ENCODE measurements at regions not wholly inside any gene's neighbourhood (a gene's known extent, or its start where the extent isn't known, plus 50 kb on each side); places are given as distances from the start of the nearest gene placed in this dataset.

- H3K36me3 ChIP-seq = no peaks in the 10 kb centered on the region
- H3K27me3 ChIP-seq (replicated peaks; ENCODE audit: insufficient read depth) = no peaks in the 10 kb centered on the region
- no peak overlapping the region for H3K27ac ChIP-seq
- intact Hi-C loops (cut with DNase I) = no loop called here
- H3K4me1 ChIP-seq (replicated peaks) = no peaks in the 10 kb centered on the region
- TF ChIP-seq POLR2AphosphoS5 (IDR thresholded peaks at IDR 0.05) (no peak), POLR2A (IDR thresholded peaks at IDR 0.05) (no peak), CTCF (IDR thresholded peaks at IDR 0.05) (no peak)
- H3K9me3 ChIP-seq = no peaks in the 10 kb centered on the region
- H3K4me3 ChIP-seq = no peak overlapping the region
- DNase-seq (ENCODE audit: low spot score) = no peak
These were observed 80.0 kb upstream of the TMEM106B start for GRCh38 chr7:12131122-12131521.

- intact Hi-C loops (cut with DNase I) = no loop called here
- Histone ChIP-seq H3K27me3 (replicated peaks; ENCODE audit: insufficient read depth) (no peaks in the 10 kb centered on the region), H3K9me3 (no peaks in the 10 kb centered on the region), H3K27ac (no peak overlapping the region), H3K4me3 (no peak overlapping the region), H3K36me3 (no peaks in the 10 kb centered on the region), H3K4me1 (replicated peaks) (no peaks in the 10 kb centered on the region)
- TF ChIP-seq POLR2A (IDR thresholded peaks at IDR 0.05) (no peak), CTCF (IDR thresholded peaks at IDR 0.05) (no peak), POLR2AphosphoS5 (IDR thresholded peaks at IDR 0.05) (no peak)
- no peak for DNase-seq (ENCODE audit: low spot score)
These were observed 77.2 kb upstream of the TMEM106B start for GRCh38 chr7:12133865-12134264.

- H3K36me3 ChIP-seq = no peaks in the 10 kb centered on the region
- no peak for DNase-seq (ENCODE audit: low spot score)
These were observed 74.6 kb upstream of the TMEM106B start for GRCh38 chr7:12136523-12136922.

GRCh38 chr7:12137283-12137682 is 73.8 kb upstream of the TMEM106B start:
- Histone ChIP-seq H3K27me3 (replicated peaks; ENCODE audit: insufficient read depth) (no peaks in the 10 kb centered on the region), H3K4me1 (replicated peaks) (no peaks in the 10 kb centered on the region), H3K27ac (no peak overlapping the region), H3K36me3 (no peaks in the 10 kb centered on the region), H3K4me3 (no peak overlapping the region), H3K9me3 (no peaks in the 10 kb centered on the region)
- DNase-seq (ENCODE audit: low spot score) = no peak
- TF ChIP-seq POLR2AphosphoS5 (IDR thresholded peaks at IDR 0.05) = no peak
- intact Hi-C loops (cut with DNase I) = no loop called here
- WGBS = 19% methylated on average over 1 of the region's 1 CpG

More at GRCh38 chr7:12136523-12136922, 74.6 kb upstream of the TMEM106B start:
- no peaks in the 10 kb centered on the region for H3K4me1 ChIP-seq (replicated peaks)
- H3K9me3 ChIP-seq = no peaks in the 10 kb centered on the region
- TF ChIP-seq POLR2AphosphoS5 (IDR thresholded peaks at IDR 0.05) (no peak), CTCF (IDR thresholded peaks at IDR 0.05) (no peak), POLR2A (IDR thresholded peaks at IDR 0.05) (no peak)
- H3K4me3 ChIP-seq = no peak overlapping the region
- H3K27ac ChIP-seq = no peak overlapping the region
- intact Hi-C loops (cut with DNase I) = no loop called here
- no peaks in the 10 kb centered on the region for H3K27me3 ChIP-seq (replicated peaks; ENCODE audit: insufficient read depth)

GRCh38 chr7:12138421-12138820 is 72.7 kb upstream of the TMEM106B start:
- H3K9me3 ChIP-seq = no peaks in the 10 kb centered on the region
- DNase-seq (ENCODE audit: low spot score) = no peak
- H3K27ac ChIP-seq = no peak overlapping the region
- H3K4me3 ChIP-seq = no peak overlapping the region
- no peaks in the 10 kb centered on the region for H3K36me3 ChIP-seq
- H3K27me3 ChIP-seq (replicated peaks; ENCODE audit: insufficient read depth) = no peaks in the 10 kb centered on the region
- no peaks in the 10 kb centered on the region for H3K4me1 ChIP-seq (replicated peaks)
- WGBS = 85% methylated on average over 4 of the region's 4 CpGs
- TF ChIP-seq POLR2AphosphoS5 (IDR thresholded peaks at IDR 0.05) = no peak
- TF ChIP-seq POLR2A (IDR thresholded peaks at IDR 0.05) = no peak
- TF ChIP-seq CTCF (IDR thresholded peaks at IDR 0.05) = no peak
- intact Hi-C loops (cut with DNase I) = no loop called here
